IPS-15b (cell line): ENCODE measurements at regions not wholly inside any gene's neighbourhood (a gene's known extent, or its start where the extent isn't known, plus 50 kb on each side); places are given as distances from the start of the nearest gene placed in this dataset.
"Not testable (repeated sequence)": the region's sequence is repeated elsewhere in the genome, so short reads cannot be mapped to it uniquely, and the experiment has no call there.

ENCODE experiments used
- H3K27me3 ChIP-seq: one replicate; pipeline ENCODE4 v1.6.1; 2013; ENCODE audit warnings: low read length; ENCODE audit not compliant: control insufficient read depth, insufficient read depth
- H3K36me3 ChIP-seq: one replicate; pipeline ENCODE4 v1.6.1; 2013; ENCODE audit warnings: low read length; ENCODE audit not compliant: control insufficient read depth, insufficient read depth
- H3K4me1 ChIP-seq: one replicate; pipeline ENCODE4 v1.6.1; 2013; ENCODE audit warnings: mild to moderate bottlenecking, low read length; ENCODE audit not compliant: control insufficient read depth, insufficient read depth
- H3K4me3 ChIP-seq: one replicate; pipeline ENCODE4 v1.5.1; 2013; ENCODE audit warnings: low read depth, low read length
- H3K9ac ChIP-seq: one replicate; pipeline ENCODE4 v1.6.1; 2013; ENCODE audit warnings: low read depth, mild to moderate bottlenecking, low read length
- H3K9me3 ChIP-seq: one replicate; pipeline ENCODE4 v1.6.1; 2013; ENCODE audit warnings: mild to moderate bottlenecking, low read length; ENCODE audit not compliant: control insufficient read depth, insufficient read depth

DNA sequence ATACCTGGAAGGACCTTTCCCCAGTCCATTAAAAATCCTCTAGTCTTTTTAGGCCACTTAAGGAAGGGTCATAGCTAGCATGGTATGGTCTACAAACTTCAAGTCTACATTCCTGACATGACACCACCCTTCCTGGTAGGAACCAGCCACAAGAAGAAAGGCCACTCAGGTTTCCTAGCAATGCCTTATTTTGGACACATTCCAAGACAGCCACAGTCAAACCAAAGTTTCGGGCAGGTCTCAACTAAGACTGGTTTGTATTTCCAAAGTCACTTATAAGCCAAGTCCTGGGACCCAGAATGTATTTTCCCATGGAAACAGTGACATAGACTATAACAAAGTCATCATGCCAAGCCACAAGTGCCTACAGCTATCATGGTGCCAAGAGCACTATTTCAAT, 50.6 kb upstream of the SLC44A3 start:
- no peaks in the 10 kb centered on the region for H3K27me3 ChIP-seq
- no peaks in the 10 kb centered on the region for H3K9me3 ChIP-seq
- no peak overlapping the region for H3K9ac ChIP-seq
- no peak overlapping the region for H3K4me3 ChIP-seq
- no peaks in the 10 kb centered on the region for H3K4me1 ChIP-seq
- no peaks in the 10 kb centered on the region for H3K36me3 ChIP-seq

DNA sequence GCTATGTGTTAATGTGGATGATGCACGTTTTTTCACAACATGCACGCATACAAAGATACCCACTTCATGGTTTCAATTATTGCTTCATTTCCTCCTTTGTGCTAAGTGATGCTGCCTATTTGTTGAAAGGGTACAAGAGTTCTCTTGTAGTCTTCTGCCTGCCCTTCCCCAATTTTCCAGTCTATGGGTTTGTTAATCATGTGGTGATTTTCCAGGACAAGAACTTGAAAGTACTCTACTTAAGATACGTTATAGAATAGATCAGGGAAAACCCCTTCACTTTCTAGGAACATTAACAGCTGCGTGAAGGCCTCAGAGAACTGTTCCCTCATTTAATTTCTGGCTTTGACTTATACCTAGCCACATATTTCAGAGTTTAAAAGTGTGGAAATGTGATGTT, 52.1 kb upstream of the SLC44A3 start:
- Histone ChIP-seq H3K4me3 (no peak overlapping the region), H3K9ac (no peak overlapping the region), H3K36me3 (no peaks in the 10 kb centered on the region), H3K4me1 (no peaks in the 10 kb centered on the region), H3K9me3 (no peaks in the 10 kb centered on the region), H3K27me3 (no peaks in the 10 kb centered on the region)

DNA sequence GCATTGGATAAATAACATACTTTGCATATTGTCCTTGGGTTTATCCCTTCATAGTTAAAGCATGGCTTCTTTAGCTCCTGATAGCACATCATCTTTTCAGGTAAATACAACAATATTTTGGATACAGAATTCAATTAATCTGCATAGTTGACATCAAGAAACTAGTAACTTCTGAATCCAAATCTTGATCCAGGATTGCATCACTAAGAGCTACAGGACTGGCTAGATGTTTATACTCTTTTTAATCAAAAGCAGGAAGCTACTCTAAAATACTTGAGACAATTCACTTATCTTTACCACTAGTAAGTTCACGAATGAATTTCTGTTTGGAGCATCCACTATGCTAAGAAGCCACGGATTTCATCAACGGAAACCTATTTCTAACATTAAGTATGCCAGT, 54.2 kb upstream of the SLC44A3 start:
- Histone ChIP-seq H3K4me3 (no peak overlapping the region), H3K27me3 (no peaks in the 10 kb centered on the region), H3K36me3 (no peaks in the 10 kb centered on the region), H3K9me3 (no peaks in the 10 kb centered on the region), H3K4me1 (no peaks in the 10 kb centered on the region), H3K9ac (no peak overlapping the region)

DNA sequence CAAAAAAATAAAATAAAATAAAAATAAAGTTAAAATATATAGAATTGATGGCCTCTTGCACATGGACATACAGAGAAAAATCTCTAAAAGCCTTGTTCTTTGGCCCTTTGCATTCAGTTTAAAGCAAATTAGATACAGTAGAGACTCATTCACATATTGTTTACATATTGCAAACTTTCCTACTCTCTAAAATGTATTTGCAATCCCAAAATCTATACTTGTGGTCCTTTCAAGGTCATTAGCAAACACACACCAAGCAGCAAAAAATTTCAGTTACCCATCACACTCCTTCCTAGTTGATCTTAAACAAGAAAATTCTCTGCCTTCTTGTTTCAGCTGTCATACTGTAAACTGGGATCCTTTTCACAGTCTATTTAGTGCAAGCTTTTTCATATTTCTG, 61.0 kb upstream of the SLC44A3 start:
- Histone ChIP-seq H3K4me1 (peaks cover 4% of the 10 kb centered on the region), H3K9ac (no peak overlapping the region), H3K36me3 (no peaks in the 10 kb centered on the region), H3K27me3 (no peaks in the 10 kb centered on the region), H3K4me3 (no peak overlapping the region), H3K9me3 (no peaks in the 10 kb centered on the region)

DNA sequence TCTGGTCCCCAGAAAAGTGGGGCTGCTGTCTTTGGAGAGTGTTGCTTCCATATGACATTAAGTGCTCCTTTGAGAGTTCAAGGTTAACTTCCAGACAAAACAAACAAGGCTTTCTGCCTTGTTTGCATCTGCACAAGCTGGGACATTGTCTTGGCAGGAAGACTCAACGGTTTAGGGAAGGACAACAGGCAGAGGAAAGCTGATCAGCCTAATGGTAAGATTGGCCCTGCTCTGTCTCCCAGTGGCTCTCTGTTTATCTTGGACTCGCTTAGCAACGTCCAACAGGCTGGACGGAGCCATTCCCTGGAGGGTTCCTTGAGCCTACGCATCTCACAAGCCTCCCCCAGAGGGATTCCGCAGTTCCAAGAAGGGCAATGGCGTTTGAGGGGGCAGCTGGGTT, 62.2 kb upstream of the SLC44A3 start:
- no peak overlapping the region for H3K9ac ChIP-seq
- no peaks in the 10 kb centered on the region for H3K9me3 ChIP-seq
- no peak overlapping the region for H3K4me3 ChIP-seq
- no peaks in the 10 kb centered on the region for H3K36me3 ChIP-seq
- peaks cover 6% of the 10 kb centered on the region for H3K4me1 ChIP-seq
- H3K27me3 ChIP-seq: no peaks in the 10 kb centered on the region

DNA sequence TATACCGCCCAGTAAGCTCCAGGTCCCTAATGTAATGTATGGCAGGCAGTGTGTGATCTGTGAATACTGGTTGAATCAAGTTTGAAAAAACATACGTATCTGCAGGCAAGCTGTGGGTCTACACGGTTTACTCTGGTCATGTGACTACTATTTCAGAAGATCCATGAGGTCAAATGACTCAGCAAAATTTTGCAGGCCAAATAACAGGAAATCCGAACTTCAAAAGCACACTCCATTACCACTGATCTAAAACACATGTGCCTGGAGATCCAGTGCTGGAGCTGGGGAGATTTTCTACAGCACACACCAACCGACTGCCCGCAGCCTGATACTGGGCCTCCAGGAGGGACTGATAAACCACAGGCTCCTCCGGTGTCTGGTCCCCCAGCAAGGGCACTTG, 64.5 kb upstream of the SLC44A3 start:
- Histone ChIP-seq H3K27me3 (no peaks in the 10 kb centered on the region), H3K36me3 (no peaks in the 10 kb centered on the region), H3K9ac (no peak overlapping the region), H3K4me1 (peaks cover 6% of the 10 kb centered on the region), H3K4me3 (no peak overlapping the region), H3K9me3 (no peaks in the 10 kb centered on the region)

DNA sequence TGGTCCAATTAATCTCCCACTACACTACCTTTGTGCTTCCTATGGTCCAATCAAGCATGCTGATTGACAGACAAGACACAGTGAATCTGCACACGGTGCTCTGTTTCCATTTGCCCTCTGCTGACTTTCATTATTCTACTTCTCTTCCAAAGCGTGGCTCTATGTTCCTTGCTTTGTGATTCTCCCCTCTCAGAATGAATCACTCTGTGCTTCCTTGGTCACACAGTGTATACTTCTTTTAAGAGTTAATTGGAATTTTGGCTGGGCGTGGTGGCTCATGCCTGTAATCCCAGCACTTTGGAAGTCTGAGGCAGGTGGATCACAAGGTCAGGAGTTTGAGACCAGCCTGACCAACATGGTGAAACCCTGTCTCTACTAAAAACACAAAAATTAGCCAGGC, 65.1 kb upstream of the SLC44A3 start:
- H3K27me3 ChIP-seq, H3K4me3 ChIP-seq, H3K36me3 ChIP-seq, H3K4me1 ChIP-seq, H3K9ac ChIP-seq, H3K9me3 ChIP-seq: not testable (repeated sequence)

- Histone ChIP-seq H3K27me3 (no peaks in the 10 kb centered on the region), H3K4me3 (no peak overlapping the region), H3K4me1 (peaks cover 6% of the 10 kb centered on the region), H3K9me3 (no peaks in the 10 kb centered on the region), H3K9ac (no peak overlapping the region), H3K36me3 (no peaks in the 10 kb centered on the region)
These were observed 65.6 kb upstream of the SLC44A3 start for GRCh38 chr1:94754570-94754969.

- H3K4me1 ChIP-seq: peaks cover 6% of the 10 kb centered on the region
- H3K36me3 ChIP-seq: no peaks in the 10 kb centered on the region
- no peaks in the 10 kb centered on the region for H3K27me3 ChIP-seq
- no peak overlapping the region for H3K9ac ChIP-seq
- no peak overlapping the region for H3K4me3 ChIP-seq
- no peaks in the 10 kb centered on the region for H3K9me3 ChIP-seq
These were observed 66.1 kb upstream of the SLC44A3 start for GRCh38 chr1:94754095-94754494.

GRCh38 chr1:94753171-94753972, 66.8 kb upstream of the SLC44A3 start:
- H3K4me3 ChIP-seq: no peak overlapping the region
- no peaks in the 10 kb centered on the region for H3K36me3 ChIP-seq
- no peak overlapping the region for H3K9ac ChIP-seq
- H3K27me3 ChIP-seq: no peaks in the 10 kb centered on the region
- no peaks in the 10 kb centered on the region for H3K9me3 ChIP-seq
- H3K4me1 ChIP-seq: peaks cover 6% of the 10 kb centered on the region

GRCh38 chr1:94751483-94751882, 68.7 kb upstream of the SLC44A3 start:
- H3K4me3 ChIP-seq, H3K9ac ChIP-seq, H3K9me3 ChIP-seq, H3K4me1 ChIP-seq, H3K27me3 ChIP-seq, H3K36me3 ChIP-seq: not testable (repeated sequence)

- H3K36me3 ChIP-seq: no peaks in the 10 kb centered on the region
- H3K4me3 ChIP-seq: no peak overlapping the region
- no peak overlapping the region for H3K9ac ChIP-seq
- H3K4me1 ChIP-seq: peaks cover 4% of the 10 kb centered on the region
- H3K27me3 ChIP-seq: no peaks in the 10 kb centered on the region
- no peaks in the 10 kb centered on the region for H3K9me3 ChIP-seq
These were observed 73.3 kb upstream of the SLC44A3 start for GRCh38 chr1:94746635-94747525.
